ENCODE measurements at regions not wholly inside any gene's neighbourhood (a gene's known extent, or its start where the extent isn't known, plus 50 kb on each side); places are given as distances from the start of the nearest gene placed in this dataset.
"Not testable (repeated sequence)": the region's sequence is repeated elsewhere in the genome, so short reads cannot be mapped to it uniquely, and the experiment has no call there.

GRCh38 chr13:30832377-30832776 is 73.7 kb upstream of the MEDAG start:
- H3K4me1 ChIP-seq (ENCODE audit: insufficient read depth, low read length): peaks cover 9% of the 10 kb centered on the region
- no peaks in the 10 kb centered on the region for H3K36me3 ChIP-seq (ENCODE audit: insufficient read depth, low read depth, low read length)
- H3K4me3 ChIP-seq (ENCODE audit: low read length): no peak overlapping the region
- no peak overlapping the region for H3K27ac ChIP-seq (ENCODE audit: low read length)
- peaks cover 32% of the 10 kb centered on the region for H3K27me3 ChIP-seq (ENCODE audit: insufficient read depth, low read length)
- no peaks in the 10 kb centered on the region for H3K9me3 ChIP-seq (ENCODE audit: insufficient read depth, low read depth, low read length)
- H3K9ac ChIP-seq (ENCODE audit: low read depth, low read length): no peak overlapping the region

GRCh38 chr13:30832845-30833332 is 73.2 kb upstream of the MEDAG start:
- H3K4me1 ChIP-seq (ENCODE audit: insufficient read depth, low read length): peaks cover 4% of the 10 kb centered on the region
- peak overlapping the region; percentile 22; the same call in 1 of the 2 replicates for H3K4me3 ChIP-seq (ENCODE audit: low read length)
- no peak overlapping the region for H3K27ac ChIP-seq (ENCODE audit: low read length)
- H3K9me3 ChIP-seq (ENCODE audit: insufficient read depth, low read depth, low read length): no peaks in the 10 kb centered on the region
- peaks cover 27% of the 10 kb centered on the region for H3K27me3 ChIP-seq (ENCODE audit: insufficient read depth, low read length)
- H3K36me3 ChIP-seq (ENCODE audit: insufficient read depth, low read depth, low read length): no peaks in the 10 kb centered on the region
- no peak overlapping the region; the same call in 1 of the 2 replicates for H3K9ac ChIP-seq (ENCODE audit: low read depth, low read length)

- Histone ChIP-seq H3K27me3 (ENCODE audit: insufficient read depth, low read length) (peaks cover 3% of the 10 kb centered on the region; the same call in 1 of the 2 replicates), H3K4me1 (ENCODE audit: insufficient read depth, low read length) (peaks cover 4% of the 10 kb centered on the region), H3K4me3 (ENCODE audit: low read length) (no peak overlapping the region), H3K9me3 (ENCODE audit: insufficient read depth, low read depth, low read length) (no peaks in the 10 kb centered on the region), H3K36me3 (ENCODE audit: insufficient read depth, low read depth, low read length) (no peaks in the 10 kb centered on the region), H3K27ac (ENCODE audit: low read length) (no peak overlapping the region), H3K9ac (ENCODE audit: low read depth, low read length) (no peak overlapping the region)
Measured at GRCh38 chr13:30835442-30835841, 70.6 kb upstream of the MEDAG start.

- no peak overlapping the region for H3K27ac ChIP-seq (ENCODE audit: low read length)
- no peaks in the 10 kb centered on the region for H3K9me3 ChIP-seq (ENCODE audit: insufficient read depth, low read depth, low read length)
- no peak overlapping the region for H3K4me3 ChIP-seq (ENCODE audit: low read length)
- H3K9ac ChIP-seq (ENCODE audit: low read depth, low read length): no peak overlapping the region
- no peaks in the 10 kb centered on the region for H3K36me3 ChIP-seq (ENCODE audit: insufficient read depth, low read depth, low read length)
- no peaks in the 10 kb centered on the region for H3K27me3 ChIP-seq (ENCODE audit: insufficient read depth, low read length)
- H3K4me1 ChIP-seq (ENCODE audit: insufficient read depth, low read length): peaks cover 4% of the 10 kb centered on the region
Measured at GRCh38 chr13:30837227-30838159, 68.6 kb upstream of the MEDAG start.

GRCh38 chr13:30839636-30840035 is 66.4 kb upstream of the MEDAG start:
- H3K4me1 ChIP-seq (ENCODE audit: insufficient read depth, low read length); H3K27me3 ChIP-seq (ENCODE audit: insufficient read depth, low read length); H3K36me3 ChIP-seq (ENCODE audit: insufficient read depth, low read depth, low read length); H3K4me3 ChIP-seq (ENCODE audit: low read length); H3K9ac ChIP-seq (ENCODE audit: low read depth, low read length); H3K27ac ChIP-seq (ENCODE audit: low read length); H3K9me3 ChIP-seq (ENCODE audit: insufficient read depth, low read depth, low read length): not testable (repeated sequence)

- Histone ChIP-seq H3K4me1 (ENCODE audit: insufficient read depth, low read length) (no peaks in the 10 kb centered on the region), H3K27me3 (ENCODE audit: insufficient read depth, low read length) (no peaks in the 10 kb centered on the region), H3K36me3 (ENCODE audit: insufficient read depth, low read depth, low read length) (no peaks in the 10 kb centered on the region)
Measured at GRCh38 chr13:30840515-30840914, 65.6 kb upstream of the MEDAG start.

GRCh38 chr13:30841154-30841553 is 64.9 kb upstream of the MEDAG start:
- Histone ChIP-seq H3K9me3 (ENCODE audit: insufficient read depth, low read depth, low read length) (no peaks in the 10 kb centered on the region), H3K27me3 (ENCODE audit: insufficient read depth, low read length) (no peaks in the 10 kb centered on the region), H3K27ac (ENCODE audit: low read length) (no peak overlapping the region), H3K4me1 (ENCODE audit: insufficient read depth, low read length) (no peaks in the 10 kb centered on the region), H3K4me3 (ENCODE audit: low read length) (no peak overlapping the region), H3K9ac (ENCODE audit: low read depth, low read length) (no peak overlapping the region), H3K36me3 (ENCODE audit: insufficient read depth, low read depth, low read length) (no peaks in the 10 kb centered on the region)

More at GRCh38 chr13:30840515-30840914, 65.6 kb upstream of the MEDAG start:
- no peak overlapping the region for H3K27ac ChIP-seq (ENCODE audit: low read length)
- H3K9me3 ChIP-seq (ENCODE audit: insufficient read depth, low read depth, low read length): no peaks in the 10 kb centered on the region
- no peak overlapping the region for H3K4me3 ChIP-seq (ENCODE audit: low read length)
- no peak overlapping the region for H3K9ac ChIP-seq (ENCODE audit: low read depth, low read length)

- no peak overlapping the region for H3K9ac ChIP-seq (ENCODE audit: low read depth, low read length)
- H3K27me3 ChIP-seq (ENCODE audit: insufficient read depth, low read length): no peaks in the 10 kb centered on the region
- no peak overlapping the region for H3K4me3 ChIP-seq (ENCODE audit: low read length)
- H3K27ac ChIP-seq (ENCODE audit: low read length): no peak overlapping the region
- no peaks in the 10 kb centered on the region for H3K9me3 ChIP-seq (ENCODE audit: insufficient read depth, low read depth, low read length)
- no peaks in the 10 kb centered on the region for H3K4me1 ChIP-seq (ENCODE audit: insufficient read depth, low read length)
- H3K36me3 ChIP-seq (ENCODE audit: insufficient read depth, low read depth, low read length): no peaks in the 10 kb centered on the region
Measured at GRCh38 chr13:30843548-30843947, 62.5 kb upstream of the MEDAG start.

GRCh38 chr13:30844548-30845296 is 61.3 kb upstream of the MEDAG start:
- H3K27ac ChIP-seq (ENCODE audit: low read length): no peak overlapping the region
- no peaks in the 10 kb centered on the region for H3K4me1 ChIP-seq (ENCODE audit: insufficient read depth, low read length)
- H3K9ac ChIP-seq (ENCODE audit: low read depth, low read length): no peak overlapping the region

GRCh38 chr13:30845297-30846214 is 60.5 kb upstream of the MEDAG start:
- Histone ChIP-seq H3K4me3 (ENCODE audit: low read length) (no peak overlapping the region), H3K36me3 (ENCODE audit: insufficient read depth, low read depth, low read length) (no peaks in the 10 kb centered on the region), H3K9me3 (ENCODE audit: insufficient read depth, low read depth, low read length) (no peaks in the 10 kb centered on the region), H3K9ac (ENCODE audit: low read depth, low read length) (no peak overlapping the region), H3K4me1 (ENCODE audit: insufficient read depth, low read length) (no peaks in the 10 kb centered on the region), H3K27me3 (ENCODE audit: insufficient read depth, low read length) (no peaks in the 10 kb centered on the region), H3K27ac (ENCODE audit: low read length) (no peak overlapping the region)

More at GRCh38 chr13:30844548-30845296, 61.3 kb upstream of the MEDAG start:
- no peaks in the 10 kb centered on the region for H3K27me3 ChIP-seq (ENCODE audit: insufficient read depth, low read length)
- H3K4me3 ChIP-seq (ENCODE audit: low read length): no peak overlapping the region
- no peaks in the 10 kb centered on the region for H3K36me3 ChIP-seq (ENCODE audit: insufficient read depth, low read depth, low read length)
- no peaks in the 10 kb centered on the region for H3K9me3 ChIP-seq (ENCODE audit: insufficient read depth, low read depth, low read length)

GRCh38 chr13:30846311-30846710 is 59.8 kb upstream of the MEDAG start:
- H3K27ac ChIP-seq (ENCODE audit: low read length): no peak overlapping the region
- no peak overlapping the region for H3K4me3 ChIP-seq (ENCODE audit: low read length)
- no peaks in the 10 kb centered on the region for H3K9me3 ChIP-seq (ENCODE audit: insufficient read depth, low read depth, low read length)
- no peaks in the 10 kb centered on the region for H3K36me3 ChIP-seq (ENCODE audit: insufficient read depth, low read depth, low read length)
- H3K27me3 ChIP-seq (ENCODE audit: insufficient read depth, low read length): no peaks in the 10 kb centered on the region
- H3K9ac ChIP-seq (ENCODE audit: low read depth, low read length): no peak overlapping the region
- no peaks in the 10 kb centered on the region for H3K4me1 ChIP-seq (ENCODE audit: insufficient read depth, low read length)

All from iPS-20b (cell line).